ENCODE measurements at regions not wholly inside any gene's neighbourhood (a gene's known extent, or its start where the extent isn't known, plus 50 kb on each side); places are given as distances from the start of the nearest gene placed in this dataset.

DNA sequence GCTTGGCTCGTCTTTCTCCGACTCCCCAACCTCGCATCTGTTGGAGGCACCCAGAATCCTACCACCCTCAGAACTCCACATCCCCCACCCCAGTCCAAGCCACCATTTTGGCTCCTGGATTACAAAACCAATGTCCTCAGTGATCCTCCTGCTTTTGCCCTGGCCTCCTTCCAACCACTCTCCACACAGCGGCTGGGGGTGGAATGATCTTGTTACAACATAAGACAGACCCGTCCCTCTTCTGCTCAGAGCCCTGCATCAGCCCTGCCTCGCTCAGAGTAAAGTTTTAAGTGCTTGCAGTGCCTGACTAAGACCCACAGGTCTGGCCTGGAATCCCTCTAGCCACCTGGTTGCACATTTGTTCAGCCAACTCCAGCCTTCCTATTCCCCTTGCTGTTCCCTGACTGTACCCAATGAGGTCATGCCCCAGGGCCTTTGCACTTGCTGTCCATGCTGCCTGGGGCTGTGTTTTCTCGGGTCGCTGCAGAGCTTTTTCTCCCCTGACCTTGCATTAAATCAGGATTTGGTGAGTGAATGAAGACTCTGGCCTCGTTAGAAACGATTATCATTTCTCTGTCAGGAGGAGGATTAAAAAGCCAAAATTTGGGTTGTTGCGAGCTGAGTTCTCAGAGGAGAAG lies 67.3 kb downstream of the IGF2 start:
- Mint-ChIP-seq H3K27ac (ENCODE audit: unreplicated experiment) (no peak overlapping the region), H3K4me3 (ENCODE audit: unreplicated experiment) (no peak overlapping the region), H3K27me3 (ENCODE audit: unreplicated experiment) (peaks cover 4% of the 10 kb centered on the region), H3K9me3 (ENCODE audit: unreplicated experiment) (no peaks in the 10 kb centered on the region), H3K36me3 (ENCODE audit: low read depth, unreplicated experiment) (no peaks in the 10 kb centered on the region), H3K4me1 (ENCODE audit: unreplicated experiment) (no peaks in the 10 kb centered on the region)
- no peak for DNase-seq (ENCODE audit: low spot score)
- no peak for TF ChIP-seq CTCF (IDR thresholded peaks at IDR 0.05; ENCODE audit: unreplicated experiment)

Data from endothelial cell (in vitro differentiated cells).